ENCODE measurements at regions not wholly inside any gene's neighbourhood (a gene's known extent, or its start where the extent isn't known, plus 50 kb on each side); places are given as distances from the start of the nearest gene placed in this dataset.

DNA sequence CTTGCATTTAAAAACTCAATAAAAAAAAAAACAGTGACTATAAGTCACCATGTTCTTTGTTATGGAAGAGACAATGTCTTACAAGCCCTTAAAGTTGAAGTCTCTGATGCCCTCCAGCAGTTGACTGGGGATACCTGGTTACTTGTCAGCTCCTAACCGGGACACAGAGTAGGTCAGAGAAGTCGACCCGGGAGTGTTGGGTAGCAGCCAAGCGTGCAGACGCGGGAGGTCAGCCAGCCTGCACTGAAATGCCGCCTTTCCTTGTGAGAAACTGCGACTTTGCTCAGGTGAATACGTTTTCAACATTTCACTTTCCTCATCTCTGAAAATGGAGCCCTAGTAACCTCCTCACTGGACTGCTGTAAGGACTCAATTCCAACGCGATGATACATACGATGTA lies 81.8 kb downstream of the F11 start:
- ChIA-PET CTCF (no interaction called here), POLR2A (ENCODE audit: low non-redundant PET) (no interaction called here)
- no peak overlapping the region for H3K27ac ChIP-seq (ENCODE audit: low read depth, low read length, poor library complexity, severe bottlenecking)
- intact Hi-C loops (cut with micrococcal nuclease; ENCODE audit: unreplicated experiment) = no loop called here
- H3K4me3 ChIP-seq (ENCODE audit: low read depth, low read length, poor library complexity, severe bottlenecking) = no peak overlapping the region
- DNase-seq (ENCODE audit: low spot score) = no peak
- H3K36me3 ChIP-seq (ENCODE audit: insufficient read depth, low read length, poor library complexity, severe bottlenecking) = no peaks in the 10 kb centered on the region
- no peaks in the 10 kb centered on the region for H3K4me1 ChIP-seq (ENCODE audit: insufficient read depth, low read length, poor library complexity, severe bottlenecking)
- no peaks in the 10 kb centered on the region for H3K9me3 ChIP-seq (ENCODE audit: low read depth, low read length, poor library complexity, severe bottlenecking)
- no TSS peak for BruUV-seq (replicated peaks)
- H3K27me3 ChIP-seq (replicated peaks; ENCODE audit: insufficient read depth, low read depth, low read length, poor library complexity) = no peaks in the 10 kb centered on the region
- no peak for TF ChIP-seq EZH2 (IDR thresholded peaks at IDR 0.05; ENCODE audit: borderline replicate concordance, low read depth, low read length, poor library complexity, severe bottlenecking)
- TF ChIP-seq, protein P1, sequence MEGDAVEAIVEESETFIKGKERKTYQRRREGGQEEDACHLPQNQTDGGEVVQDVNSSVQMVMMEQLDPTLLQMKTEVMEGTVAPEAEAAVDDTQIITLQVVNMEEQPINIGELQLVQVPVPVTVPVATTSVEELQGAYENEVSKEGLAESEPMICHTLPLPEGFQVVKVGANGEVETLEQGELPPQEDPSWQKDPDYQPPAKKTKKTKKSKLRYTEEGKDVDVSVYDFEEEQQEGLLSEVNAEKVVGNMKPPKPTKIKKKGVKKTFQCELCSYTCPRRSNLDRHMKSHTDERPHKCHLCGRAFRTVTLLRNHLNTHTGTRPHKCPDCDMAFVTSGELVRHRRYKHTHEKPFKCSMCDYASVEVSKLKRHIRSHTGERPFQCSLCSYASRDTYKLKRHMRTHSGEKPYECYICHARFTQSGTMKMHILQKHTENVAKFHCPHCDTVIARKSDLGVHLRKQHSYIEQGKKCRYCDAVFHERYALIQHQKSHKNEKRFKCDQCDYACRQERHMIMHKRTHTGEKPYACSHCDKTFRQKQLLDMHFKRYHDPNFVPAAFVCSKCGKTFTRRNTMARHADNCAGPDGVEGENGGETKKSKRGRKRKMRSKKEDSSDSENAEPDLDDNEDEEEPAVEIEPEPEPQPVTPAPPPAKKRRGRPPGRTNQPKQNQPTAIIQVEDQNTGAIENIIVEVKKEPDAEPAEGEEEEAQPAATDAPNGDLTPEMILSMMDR (conservative IDR thresholded peaks at IDR 0.05; ENCODE audit: low read depth, low read length) = no peak

DNA sequence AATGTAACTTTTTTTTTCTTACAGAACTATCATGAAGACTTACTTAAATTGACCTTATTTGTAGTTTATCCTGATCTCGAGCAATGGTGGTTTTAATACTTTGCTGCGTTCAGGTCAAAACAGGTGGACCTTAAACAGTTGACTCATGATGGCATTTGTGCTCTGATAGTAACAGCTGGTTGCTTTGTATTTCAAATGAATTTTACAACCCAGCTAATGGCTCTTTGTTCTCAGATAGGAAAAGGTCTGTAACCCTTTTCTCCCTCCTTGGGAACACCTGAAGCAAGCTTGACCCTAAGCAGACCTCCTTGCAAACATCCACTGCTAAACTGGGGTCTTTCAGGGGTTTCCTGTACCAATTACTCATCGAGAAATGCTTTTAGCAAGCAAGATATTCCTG lies 79.2 kb downstream of the F11 start:
- TF ChIP-seq EZH2 (IDR thresholded peaks at IDR 0.05; ENCODE audit: borderline replicate concordance, low read depth, low read length, poor library complexity, severe bottlenecking) = no peak
- TF ChIP-seq, protein P1 (conservative IDR thresholded peaks at IDR 0.05; ENCODE audit: low read depth, low read length) = no peak
- ChIA-PET POLR2A (ENCODE audit: low non-redundant PET) (no interaction called here), CTCF (no interaction called here)
- Histone ChIP-seq H3K4me1 (ENCODE audit: insufficient read depth, low read length, poor library complexity, severe bottlenecking) (no peaks in the 10 kb centered on the region), H3K9me3 (ENCODE audit: low read depth, low read length, poor library complexity, severe bottlenecking) (no peaks in the 10 kb centered on the region), H3K36me3 (ENCODE audit: insufficient read depth, low read length, poor library complexity, severe bottlenecking) (no peaks in the 10 kb centered on the region), H3K4me3 (ENCODE audit: low read depth, low read length, poor library complexity, severe bottlenecking) (no peak overlapping the region), H3K27ac (ENCODE audit: low read depth, low read length, poor library complexity, severe bottlenecking) (no peak overlapping the region), H3K27me3 (replicated peaks; ENCODE audit: insufficient read depth, low read depth, low read length, poor library complexity) (no peaks in the 10 kb centered on the region)
- intact Hi-C loops (cut with micrococcal nuclease; ENCODE audit: unreplicated experiment) = no loop called here
- DNase-seq (ENCODE audit: low spot score) = no peak
- no TSS peak for BruUV-seq (replicated peaks)

DNA sequence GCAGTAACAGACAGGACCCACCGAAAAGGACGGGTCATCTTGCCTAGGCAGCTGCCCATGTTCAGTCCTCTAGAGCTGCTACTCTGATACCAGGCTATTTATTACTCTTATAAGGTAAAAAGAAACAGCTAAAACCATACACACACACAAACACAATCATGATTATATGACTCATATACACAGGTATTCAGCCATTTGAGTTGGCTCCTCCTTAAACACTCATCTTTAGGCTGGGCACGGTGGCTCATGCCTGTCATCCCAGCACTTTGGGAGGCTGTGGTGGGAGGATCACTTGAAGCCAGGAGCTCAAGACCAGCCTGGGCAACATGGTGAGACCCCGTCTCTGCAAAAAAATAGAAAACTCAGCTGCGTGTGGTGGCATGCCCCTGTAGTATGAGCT lies 76.6 kb downstream of the F11 start:
- Histone ChIP-seq H3K27ac (ENCODE audit: low read depth, low read length, poor library complexity, severe bottlenecking) (no peak overlapping the region), H3K9me3 (ENCODE audit: low read depth, low read length, poor library complexity, severe bottlenecking) (no peaks in the 10 kb centered on the region), H3K4me3 (ENCODE audit: low read depth, low read length, poor library complexity, severe bottlenecking) (no peak overlapping the region), H3K4me1 (ENCODE audit: insufficient read depth, low read length, poor library complexity, severe bottlenecking) (no peaks in the 10 kb centered on the region), H3K27me3 (replicated peaks; ENCODE audit: insufficient read depth, low read depth, low read length, poor library complexity) (no peaks in the 10 kb centered on the region), H3K36me3 (ENCODE audit: insufficient read depth, low read length, poor library complexity, severe bottlenecking) (no peaks in the 10 kb centered on the region)
- POLR2A ChIA-PET (ENCODE audit: low non-redundant PET) = no interaction called here
- DNase-seq (ENCODE audit: low spot score) = no peak
- TF ChIP-seq, protein P1 (conservative IDR thresholded peaks at IDR 0.05; ENCODE audit: low read depth, low read length) = no peak
- no peak for TF ChIP-seq EZH2 (IDR thresholded peaks at IDR 0.05; ENCODE audit: borderline replicate concordance, low read depth, low read length, poor library complexity, severe bottlenecking)
- intact Hi-C loops (cut with micrococcal nuclease; ENCODE audit: unreplicated experiment) = no loop called here
- CTCF ChIA-PET = no interaction called here
- BruUV-seq (replicated peaks) = no TSS peak

All from A673 (cell line).